GDM1 (cell line): ENCODE measurements at regions not wholly inside any gene's neighbourhood (a gene's known extent, or its start where the extent isn't known, plus 50 kb on each side); places are given as distances from the start of the nearest gene placed in this dataset.

ENCODE experiments used
- DNase-seq: peaks from one replicate; lab custom pipeline; 2025; lab: John Stamatoyannopoulos, UW

DNA sequence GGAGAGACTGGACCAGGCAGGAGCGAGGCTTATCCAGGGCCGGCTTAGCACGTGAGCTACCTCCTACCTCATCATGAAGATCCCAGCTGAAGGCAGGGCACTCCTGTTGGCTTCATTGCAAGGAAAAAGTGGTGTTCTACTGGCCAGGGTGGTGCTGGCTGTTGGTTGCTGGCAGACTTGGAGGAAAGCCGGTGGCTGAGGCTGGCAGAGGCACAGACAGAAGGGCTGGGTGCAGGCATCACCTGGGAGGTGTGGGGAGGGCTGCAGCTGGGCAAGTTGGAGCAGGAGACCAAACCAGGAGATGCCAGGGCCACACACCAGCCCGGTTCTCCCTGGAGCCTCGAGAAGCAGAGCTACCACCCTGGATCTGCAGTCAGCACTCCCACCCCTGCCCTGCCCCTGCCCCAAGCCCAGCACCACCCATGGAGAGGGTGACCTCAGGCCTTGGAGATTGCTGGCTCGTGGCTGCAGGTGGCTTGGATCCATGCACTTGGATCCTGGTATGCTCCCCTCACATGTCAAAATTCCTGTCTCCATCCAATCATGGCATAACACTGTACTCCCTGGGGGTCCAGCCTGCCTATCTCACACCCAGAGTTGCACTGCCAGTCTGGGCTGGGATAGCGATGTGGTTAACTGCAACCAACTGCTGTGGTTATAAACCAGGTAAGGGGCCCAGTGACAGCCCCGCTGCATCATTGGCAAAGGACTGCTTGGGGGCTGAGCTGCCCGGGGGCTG, 49.7 kb downstream of the GLI2 start:
- no peak for DNase-seq

DNA sequence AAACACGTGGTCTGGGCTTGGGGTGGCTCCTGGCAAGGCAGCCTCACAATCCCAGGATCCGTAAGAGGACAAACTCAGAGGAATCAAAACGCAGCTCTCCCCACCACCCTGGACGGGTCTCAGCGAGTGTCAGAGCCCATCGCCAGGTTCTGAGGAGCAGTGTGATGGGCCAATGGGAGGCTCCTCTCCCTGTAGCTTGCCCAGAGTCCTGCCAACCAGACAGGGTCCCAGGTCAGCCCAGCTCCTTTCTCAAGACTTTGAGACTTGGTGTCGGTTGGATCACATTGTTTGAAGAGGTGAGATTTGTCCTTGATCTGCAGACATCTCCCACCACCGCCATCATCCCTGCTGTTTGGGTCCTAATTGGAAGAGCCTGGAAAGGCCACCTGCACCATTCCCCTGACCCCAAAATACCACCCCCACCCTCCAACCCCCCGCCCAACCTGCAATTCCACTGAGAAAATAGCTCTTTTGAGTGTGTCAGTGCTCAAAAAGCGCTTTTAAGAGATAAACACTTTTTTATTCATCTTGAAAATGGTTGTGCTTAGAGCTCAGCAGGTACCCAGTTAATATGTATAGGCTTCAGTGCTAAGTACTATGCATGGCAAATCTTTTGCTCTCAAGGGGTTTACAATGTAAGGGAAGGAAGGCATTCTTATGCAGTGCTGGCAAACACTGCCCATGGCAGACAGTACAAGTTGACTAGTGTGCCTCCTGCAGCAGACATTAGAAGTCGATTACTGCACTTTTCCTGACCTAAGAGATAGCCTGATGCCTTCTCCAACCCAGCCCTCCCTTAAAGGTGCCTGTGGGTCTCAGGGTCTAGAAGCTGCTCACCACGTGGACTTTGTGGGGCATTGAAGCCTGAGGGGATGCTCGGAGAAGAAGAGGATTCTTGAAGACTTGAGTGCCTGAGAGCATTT, 50.6 kb downstream of the GLI2 start:
- DNase-seq, result no peak

DNA sequence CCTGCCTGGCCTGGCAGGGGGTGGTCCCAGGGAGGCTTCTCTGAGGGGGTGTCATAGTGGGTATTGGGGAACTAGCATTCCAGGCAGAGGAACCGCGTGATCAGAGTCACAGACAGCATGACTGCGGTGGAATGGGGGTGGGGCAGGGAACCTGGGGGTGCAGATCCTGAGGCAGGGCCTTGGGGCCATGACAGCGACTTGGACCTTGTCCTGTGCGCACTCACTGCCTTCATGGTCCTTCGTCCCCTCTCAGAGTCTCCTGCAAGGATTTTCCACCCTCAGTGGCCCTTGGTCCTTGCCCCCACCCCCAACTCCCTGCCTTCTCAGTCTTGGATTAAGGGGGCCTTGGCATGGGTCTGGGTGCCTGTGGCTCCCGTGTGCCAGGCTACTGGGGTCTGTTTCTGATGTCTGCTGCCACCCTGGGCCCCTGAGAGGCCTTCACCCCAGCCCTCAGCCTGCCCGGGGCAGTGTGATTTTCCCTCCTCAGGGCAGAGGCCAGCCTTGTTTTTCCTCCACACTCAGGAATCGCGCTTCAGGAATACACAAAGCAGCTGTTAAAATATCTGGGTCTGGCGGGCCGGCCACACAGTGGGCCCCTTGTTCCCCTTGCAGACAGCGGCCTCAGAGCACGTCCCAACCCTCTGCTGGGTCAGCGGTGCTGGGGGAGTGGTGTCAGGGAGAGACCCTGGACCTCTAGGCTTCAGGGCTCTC, 51.6 kb downstream of the GLI2 start:
- no peak for DNase-seq

DNA sequence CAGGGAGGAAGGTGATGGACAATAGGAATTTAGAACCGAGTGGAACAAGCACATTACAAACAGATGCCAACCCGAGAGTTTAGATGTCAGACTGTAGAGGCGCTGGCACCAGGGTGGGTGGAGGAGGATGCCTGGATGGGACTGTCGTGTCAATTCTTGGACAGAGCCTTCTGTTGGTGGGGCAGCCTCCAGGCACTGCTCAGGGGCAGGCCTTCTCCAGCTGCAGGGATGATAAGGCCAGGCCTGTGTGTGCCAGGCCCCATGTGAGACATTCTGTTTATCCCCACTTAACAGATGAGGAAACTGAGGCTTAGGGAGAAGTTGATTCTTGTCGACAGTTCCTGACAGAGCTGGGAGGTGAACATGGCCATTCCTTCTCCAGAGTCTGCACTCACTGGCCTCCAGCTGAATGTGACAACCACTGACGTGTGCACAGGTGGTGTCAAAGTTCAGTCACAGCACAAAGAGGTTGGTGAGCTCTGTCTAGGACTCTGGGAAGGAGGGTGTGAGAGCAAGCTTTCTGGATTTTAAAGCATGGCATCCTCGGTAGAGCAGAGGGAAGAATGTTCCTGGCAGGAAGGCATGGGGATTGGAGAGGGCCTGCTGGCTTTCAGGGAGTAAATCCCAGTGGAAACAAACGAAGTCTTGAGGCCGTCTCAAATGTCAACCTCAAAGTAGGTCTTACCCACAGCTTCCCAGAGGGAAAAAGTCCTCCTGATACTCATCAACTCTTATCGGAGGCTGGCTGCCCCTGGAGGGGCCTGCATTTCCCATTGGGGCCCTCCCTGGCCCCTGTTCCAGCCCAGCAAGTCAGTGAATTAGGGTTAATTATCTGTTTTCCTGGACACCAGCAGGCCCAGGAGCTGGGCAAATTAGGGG, 52.4 kb downstream of the GLI2 start:
- no peak for DNase-seq

DNA sequence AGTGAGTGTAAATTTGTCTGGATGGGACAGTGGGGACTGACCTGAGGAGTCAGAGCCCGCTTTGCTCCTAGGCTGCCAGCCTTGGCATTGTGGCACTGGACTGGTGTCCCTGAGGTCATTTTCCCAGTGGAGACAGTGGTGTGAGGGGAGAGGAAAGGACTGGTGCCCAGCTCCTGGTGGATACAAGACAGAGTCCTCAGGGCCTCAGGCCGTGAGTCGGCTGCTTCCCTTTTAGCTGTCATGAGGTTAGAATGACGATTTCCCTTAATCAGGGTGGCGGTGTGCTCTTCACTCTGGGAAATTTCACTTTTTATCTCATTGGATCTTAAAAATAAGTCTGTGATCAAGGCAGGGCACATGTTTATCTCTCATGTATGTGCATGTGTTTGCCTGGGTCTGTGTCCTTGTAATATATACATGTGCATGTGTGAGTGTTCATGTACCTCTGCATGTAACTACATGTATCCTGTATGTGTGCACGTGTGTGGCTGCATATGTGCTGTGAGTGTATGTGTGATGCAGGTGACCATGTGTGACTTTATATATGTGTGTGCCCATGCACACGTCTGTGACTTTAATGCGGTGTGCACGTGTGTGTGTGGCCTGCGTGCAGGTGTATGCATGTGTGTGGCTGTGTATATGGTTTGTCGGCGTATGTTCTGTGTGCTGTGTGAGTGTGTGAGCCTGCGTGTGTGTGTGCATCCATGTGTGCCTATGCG, 55.7 kb downstream of the GLI2 start:
- DNase-seq, result no peak

DNA sequence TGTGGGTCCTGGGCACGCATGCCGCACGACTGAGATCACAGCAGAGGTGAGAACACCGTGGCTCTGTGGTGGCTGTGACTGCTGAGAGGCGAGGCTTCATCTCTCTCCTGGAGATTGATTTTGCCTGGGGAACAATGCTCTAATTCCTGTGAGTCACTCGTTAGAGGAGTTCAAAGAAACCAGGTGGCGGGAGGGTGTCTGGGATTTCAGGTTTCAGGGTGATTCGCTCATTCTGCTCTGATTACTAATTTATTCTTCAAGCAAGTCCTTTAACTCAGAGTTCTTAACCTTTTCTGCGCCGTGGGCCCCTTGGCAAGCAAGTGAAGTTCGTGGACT, 56.3 kb downstream of the GLI2 start:
- DNase-seq, result no peak

DNA sequence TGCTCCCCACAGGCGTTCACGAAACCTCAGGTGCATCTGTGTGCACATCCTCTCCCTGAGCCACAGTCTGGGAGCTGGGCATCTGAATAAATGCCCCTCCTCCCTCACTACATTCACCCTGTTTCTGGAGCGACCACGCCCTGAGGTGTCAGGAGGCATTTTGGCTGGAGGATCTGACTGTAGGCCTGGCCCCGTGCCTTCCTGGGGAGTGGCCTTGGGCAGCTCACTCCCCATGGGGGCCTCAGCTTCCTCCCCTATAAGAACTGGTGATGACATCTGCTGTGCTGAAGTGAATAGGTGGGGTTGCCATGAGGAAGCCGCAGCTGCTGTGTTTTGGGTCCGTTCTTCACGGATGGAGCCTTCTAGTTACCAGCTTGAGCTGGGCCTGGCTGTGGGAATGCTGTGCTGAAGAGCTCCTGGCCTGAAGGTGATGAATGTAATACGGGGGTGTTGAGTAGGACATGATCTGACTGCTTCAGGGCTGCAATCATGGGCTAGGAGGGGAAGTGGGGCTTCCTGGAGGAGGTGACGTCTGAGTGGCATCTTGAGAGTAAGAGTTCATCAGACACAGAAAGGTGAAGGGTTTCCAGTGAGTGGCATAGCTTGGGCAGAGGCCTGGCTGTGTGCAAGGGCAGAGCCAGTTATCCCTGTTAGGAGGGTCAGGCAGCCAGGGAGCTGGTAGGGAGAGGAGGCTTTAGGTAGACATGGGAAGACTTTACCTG, 58.2 kb downstream of the GLI2 start:
- DNase-seq, result no peak

DNA sequence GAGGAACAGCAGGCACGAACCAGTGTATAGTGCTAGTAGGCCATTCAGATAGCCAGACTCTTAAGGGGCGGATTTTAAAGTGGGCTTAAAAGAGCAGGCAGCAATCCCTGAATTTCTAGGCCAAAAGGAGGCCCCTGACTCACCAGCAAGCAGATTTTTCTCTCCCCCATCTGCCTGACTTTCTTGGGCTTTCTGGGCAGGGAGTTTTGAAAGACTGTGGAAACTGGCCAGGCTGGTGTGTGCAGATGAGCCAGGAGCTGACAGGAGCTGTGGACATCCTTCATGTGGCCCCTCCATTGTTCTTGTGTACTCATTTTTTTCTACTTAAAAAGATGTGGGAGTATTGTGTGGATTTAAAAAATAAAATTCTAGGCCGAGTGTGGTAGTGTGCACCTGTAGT, 59.0 kb downstream of the GLI2 start:
- DNase-seq, result no peak

DNA sequence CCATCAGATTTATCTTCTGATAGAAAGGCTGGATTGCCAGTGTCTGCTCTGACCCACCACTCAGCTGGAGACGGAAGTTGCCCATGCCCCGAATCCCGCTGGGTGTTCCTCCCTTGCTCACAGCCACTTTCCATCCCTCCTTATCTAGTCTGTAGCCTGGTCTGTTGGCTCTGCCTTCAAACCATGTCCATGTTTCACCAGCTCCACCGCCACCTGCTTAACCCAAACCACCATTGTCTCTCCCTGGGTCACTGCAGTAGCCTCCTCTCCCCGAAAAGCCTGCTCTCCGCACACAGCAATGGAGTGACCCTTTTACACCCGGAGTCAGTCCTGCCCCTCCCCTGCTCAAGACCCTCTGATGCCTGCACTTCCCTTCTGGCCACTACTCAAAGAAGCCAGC, 60.4 kb downstream of the GLI2 start:
- DNase-seq, result no peak

DNA sequence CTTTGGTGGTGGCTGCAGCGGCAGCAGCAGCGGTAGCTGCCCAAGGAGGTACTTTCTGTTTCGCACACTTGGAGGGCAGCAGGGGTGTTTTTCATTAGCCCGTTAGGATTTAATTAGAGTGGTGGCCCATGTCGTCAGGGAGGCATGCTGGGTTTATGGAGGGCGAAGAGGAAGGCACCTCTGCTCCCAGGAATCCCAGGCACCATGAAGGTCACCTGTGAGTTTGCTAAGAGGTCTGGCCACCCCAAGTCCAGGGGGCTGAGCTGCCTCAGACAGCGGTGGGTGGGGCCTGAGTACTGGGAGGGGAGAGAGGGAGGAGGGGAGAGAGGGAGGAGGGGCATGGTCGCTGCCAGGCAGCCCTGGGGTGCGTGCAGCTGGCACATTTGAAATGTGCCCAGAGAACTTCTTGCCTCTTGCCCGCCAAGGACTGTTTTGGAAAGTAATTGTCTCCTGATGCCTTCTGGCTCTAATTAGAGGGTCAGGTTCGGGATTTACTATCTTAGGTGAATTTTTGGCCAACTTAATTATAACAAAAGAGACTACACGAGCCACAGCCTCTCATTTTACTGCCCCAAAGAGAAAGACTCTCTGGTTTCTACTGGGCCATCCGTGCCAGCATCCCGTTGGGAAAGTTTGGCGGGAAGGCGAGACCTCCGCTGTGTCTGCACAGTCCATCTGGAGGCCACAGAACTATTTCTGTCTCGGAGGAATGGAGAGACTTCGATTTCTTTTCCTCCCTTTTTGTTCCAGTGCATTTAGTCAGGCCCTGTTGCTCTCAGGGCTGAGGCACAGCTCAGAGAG, 62.0 kb downstream of the GLI2 start:
- DNase-seq, result no peak

DNA sequence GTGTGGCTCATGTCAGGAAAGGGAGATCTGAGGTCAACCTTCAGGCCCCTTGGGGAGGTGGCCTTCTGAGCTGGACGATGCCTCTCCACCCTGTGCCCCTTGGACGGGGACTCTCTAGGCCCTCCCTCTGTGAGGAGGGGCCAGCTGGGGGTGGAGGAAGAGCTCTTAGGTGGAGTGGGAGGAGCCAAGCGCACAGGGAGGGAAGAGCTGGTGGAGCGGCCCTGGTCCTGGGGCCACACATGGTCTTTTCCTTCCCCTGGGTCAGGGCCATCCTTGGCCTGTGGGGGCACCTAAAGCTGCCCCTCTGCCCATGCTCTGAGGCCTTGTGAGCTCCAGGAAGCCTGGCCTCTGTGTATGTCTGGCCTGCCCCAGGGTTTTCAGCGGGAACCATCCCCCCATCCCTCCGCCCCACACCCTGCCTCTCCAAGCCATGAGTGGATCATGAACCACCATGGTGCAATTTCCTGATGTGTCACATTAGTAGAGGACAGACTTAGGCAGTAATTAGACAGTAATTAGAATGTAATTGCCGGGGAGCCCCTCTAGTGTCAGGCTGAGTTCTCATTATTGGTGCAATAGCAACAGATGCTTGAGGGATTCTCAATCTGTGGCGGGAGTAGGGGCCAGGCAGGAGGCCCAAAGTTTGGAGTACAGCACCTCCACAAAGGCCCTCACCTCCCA, 63.0 kb downstream of the GLI2 start:
- no peak for DNase-seq

DNA sequence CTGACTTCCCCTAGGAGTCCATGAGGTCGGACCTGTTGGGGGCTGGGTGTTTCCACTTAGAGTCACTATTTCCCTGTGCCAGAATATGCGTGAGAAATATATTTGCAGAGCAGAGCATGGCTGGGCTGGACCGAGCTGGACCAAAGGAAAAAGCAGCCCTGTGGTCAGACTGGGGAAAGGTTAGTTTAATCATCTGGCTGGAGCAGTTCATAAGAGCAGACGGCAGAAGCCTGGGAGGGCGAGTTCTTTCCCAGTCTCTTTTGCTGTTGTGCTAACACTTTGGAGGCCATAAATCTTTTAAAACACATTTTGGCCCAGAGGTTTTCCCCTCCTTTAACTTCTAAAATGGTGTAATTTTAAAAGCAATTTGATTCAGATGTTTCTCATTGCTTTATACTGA, 66.5 kb downstream of the GLI2 start:
- no peak for DNase-seq

DNA sequence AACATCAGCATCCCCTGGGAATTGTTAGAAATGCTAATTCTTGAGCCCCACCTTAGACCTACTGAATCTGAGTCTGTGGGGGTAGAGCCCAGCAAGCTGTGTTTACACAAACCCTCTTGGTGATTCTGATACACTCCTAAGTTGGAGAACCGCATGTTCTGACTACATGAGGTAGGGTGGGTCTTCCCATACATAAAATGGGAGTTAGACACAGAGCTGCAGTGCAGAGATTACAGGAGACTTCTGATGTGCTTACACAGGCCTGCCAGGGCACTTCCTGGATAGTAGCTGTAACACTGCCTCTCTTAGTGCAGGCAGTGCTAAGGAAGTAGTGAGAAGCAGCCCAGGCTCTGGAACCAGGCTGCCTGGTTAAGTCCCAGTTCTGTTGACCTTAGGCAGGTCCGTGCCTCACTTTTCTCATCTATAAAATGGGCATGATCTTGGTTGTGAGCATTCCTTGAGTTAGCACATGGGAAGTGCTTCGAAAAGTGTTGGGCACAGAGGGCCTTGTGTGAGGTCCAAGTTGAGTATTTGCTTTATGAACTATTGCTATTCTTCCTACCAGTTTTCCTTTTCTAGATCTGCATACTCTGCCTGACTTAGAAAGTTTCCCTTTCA, 67.3 kb downstream of the GLI2 start:
- DNase-seq, result no peak

DNA sequence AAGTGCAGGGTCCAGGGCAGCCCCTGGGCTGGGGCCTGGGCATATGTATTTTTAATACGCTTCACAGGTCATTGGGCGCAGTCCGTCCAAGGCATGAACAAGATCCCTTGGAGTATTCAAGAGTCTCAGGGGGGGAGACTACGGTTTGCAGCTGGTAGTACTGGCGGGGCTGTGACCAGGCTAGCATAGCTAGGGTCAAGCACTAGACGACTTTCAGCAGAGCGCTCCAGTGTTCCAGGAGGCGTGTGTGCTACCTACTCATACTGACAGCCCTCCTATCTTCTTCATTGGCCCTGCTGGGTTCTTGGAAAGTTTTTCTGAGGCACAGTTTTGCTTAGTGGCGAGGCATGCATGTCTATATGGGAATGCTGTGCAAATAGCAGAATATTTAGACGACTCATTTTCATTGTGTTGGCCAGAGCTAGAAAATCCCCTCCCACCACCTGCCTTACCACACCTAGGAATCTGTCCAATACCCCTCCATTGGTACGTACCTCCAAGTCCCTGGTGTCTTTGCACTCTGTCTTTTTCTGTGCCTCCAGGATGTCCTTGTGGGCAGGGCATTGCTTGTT, 68.2 kb downstream of the GLI2 start:
- no peak for DNase-seq

DNA sequence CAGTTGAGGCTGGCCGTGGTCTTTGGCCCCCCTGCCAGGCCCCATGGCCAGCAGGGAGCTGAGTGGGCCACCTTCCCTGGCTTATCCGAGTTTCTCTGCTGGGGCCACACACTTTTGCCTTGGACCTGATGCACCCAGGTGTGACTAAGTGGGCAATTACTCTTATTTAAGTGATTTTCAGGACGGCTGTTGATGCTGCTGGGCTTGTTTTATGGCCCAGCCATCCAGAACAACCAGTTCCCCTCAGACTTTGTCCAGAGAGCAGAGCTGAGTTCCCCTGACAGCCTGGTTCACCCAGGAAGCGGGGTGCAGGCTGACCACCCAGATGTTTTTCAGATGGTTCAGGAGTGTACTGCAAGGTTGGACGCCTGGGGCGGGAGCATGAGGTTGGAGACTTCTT, 68.8 kb downstream of the GLI2 start:
- DNase-seq, result no peak

DNA sequence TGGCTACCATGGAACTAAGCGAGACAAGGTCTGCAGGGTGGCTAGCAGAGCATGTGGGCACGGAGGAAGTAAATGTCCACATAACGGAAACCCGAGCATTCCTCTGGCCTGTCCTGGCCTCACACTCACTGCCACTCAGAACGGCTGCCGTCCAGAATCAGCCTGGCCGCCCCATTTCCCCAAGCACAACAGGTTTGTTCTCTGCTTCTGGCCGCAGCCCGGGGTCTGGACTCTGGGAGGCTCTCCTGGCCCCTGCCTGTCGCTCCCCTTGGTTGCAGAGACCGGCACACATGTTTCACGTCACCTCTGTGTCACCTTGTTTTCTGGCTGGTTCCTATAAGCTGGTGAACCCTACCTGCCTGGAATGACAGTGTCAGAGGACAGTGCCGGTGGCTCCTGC, 69.3 kb downstream of the GLI2 start:
- DNase-seq, result no peak

DNA sequence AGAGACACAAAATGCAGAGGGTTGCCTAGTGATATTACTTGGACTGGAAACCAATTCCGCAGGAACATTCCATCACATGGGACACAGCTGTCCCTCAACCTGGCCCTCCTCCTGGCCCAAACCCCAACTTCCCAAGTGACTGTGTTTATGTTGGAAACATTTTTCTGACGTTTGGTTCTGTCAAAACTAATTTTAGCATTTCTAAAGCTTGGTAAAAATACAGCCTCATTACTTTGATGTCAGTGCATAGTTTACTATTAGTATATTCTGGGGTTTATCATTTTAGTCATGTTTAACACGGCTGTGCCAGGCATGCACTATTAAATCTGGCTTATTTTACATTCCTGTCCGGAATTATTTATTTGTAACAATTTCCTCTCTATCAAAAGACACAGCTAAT, 69.9 kb downstream of the GLI2 start:
- no peak for DNase-seq

DNA sequence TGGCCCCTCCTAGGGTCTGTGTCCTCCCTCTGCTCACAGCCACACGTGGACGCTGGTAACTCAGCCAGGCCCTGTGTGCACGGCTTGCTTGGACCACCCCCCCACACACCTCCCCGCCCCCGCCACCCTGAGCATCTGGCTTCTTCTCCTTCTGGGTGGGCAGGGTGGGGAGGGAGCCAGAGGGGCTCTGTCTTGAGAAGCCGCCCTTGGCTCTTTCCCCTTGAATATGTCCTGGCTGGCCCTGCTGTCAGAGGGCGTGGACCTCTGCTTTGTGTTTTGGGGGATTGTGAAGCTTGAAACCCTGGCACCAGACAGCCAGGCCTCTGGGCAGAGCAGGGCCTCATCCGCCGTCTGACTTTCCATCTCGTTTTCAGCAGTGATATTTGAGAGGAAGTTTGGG, 72.1 kb downstream of the GLI2 start:
- DNase-seq, result no peak
